ENCODE measurements at regions not wholly inside any gene's neighbourhood (a gene's known extent, or its start where the extent isn't known, plus 50 kb on each side); places are given as distances from the start of the nearest gene placed in this dataset.
A peak's percentile ranks its signal among the peaks of the same experiment; 100 is the strongest.

DNA sequence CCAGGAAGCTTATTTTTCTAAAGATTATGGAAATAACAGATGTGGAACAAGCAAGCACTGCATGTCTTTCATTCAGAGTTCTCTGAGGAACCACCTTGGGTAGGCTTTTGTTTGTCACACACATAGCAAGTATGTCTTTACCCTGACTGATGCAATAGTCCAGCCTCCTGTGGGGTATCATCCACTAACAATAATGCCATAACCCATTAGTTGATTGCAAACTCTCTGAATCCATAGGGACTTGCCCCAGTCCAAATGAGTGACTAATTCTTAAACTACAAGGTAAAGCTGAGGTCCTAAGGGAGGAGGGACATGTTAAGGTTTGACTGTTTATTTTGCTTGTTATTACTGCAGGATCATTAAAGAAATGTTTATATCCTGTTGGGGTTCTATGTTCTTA lies 151.4 kb upstream of the PRPS1L1 start:
- TF ChIP-seq, protein P1, sequence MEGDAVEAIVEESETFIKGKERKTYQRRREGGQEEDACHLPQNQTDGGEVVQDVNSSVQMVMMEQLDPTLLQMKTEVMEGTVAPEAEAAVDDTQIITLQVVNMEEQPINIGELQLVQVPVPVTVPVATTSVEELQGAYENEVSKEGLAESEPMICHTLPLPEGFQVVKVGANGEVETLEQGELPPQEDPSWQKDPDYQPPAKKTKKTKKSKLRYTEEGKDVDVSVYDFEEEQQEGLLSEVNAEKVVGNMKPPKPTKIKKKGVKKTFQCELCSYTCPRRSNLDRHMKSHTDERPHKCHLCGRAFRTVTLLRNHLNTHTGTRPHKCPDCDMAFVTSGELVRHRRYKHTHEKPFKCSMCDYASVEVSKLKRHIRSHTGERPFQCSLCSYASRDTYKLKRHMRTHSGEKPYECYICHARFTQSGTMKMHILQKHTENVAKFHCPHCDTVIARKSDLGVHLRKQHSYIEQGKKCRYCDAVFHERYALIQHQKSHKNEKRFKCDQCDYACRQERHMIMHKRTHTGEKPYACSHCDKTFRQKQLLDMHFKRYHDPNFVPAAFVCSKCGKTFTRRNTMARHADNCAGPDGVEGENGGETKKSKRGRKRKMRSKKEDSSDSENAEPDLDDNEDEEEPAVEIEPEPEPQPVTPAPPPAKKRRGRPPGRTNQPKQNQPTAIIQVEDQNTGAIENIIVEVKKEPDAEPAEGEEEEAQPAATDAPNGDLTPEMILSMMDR (IDR thresholded peaks at IDR 0.05; ENCODE audit: low read depth, low read length, missing control alignments), result no peak
- DNase-seq, result peak; percentile 4
- Histone ChIP-seq H3K27me3 (replicated peaks) (no peaks in the 10 kb centered on the region), H3K4me3 (ENCODE audit: low read depth, low read length) (no peak overlapping the region), H3K27ac (no peak overlapping the region), H3K36me3 (replicated peaks) (no peaks in the 10 kb centered on the region)
- in situ Hi-C loops (cut with HindIII; ENCODE audit: low pct_ligation_motif_present, low sequenced_read_pairs), result no loop called here

DNA sequence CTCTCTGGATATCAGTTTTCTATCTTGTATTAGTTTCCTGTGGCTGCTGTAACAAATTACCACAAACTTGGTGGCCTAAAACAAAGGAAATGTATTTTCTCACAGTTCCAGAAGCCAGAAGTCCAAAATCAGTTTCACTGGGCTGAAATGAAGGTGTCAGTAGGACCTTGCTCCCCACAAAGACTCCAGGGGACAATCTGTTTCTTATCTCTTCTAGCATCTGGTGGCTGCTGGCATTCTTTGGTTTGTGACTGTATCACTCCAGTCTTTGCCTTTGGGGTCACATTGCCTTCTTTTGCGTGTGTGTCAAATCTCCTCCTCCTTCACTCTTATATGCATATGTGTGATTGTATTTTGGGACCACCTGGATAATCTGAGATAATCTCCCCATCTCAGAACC lies 153.0 kb upstream of the PRPS1L1 start:
- in situ Hi-C loops (cut with HindIII; ENCODE audit: low pct_ligation_motif_present, low sequenced_read_pairs), result no loop called here
- no peak overlapping the region for H3K27ac ChIP-seq
- DNase-seq, result no peak
- no peaks in the 10 kb centered on the region for H3K27me3 ChIP-seq (replicated peaks)
- TF ChIP-seq, protein P1 (IDR thresholded peaks at IDR 0.05; ENCODE audit: low read depth, low read length, missing control alignments), result no peak
- no peak overlapping the region for H3K4me3 ChIP-seq (ENCODE audit: low read depth, low read length)
- H3K36me3 ChIP-seq (replicated peaks), result no peaks in the 10 kb centered on the region

- Histone ChIP-seq H3K27me3 (replicated peaks) (no peaks in the 10 kb centered on the region), H3K27ac (no peak overlapping the region), H3K4me3 (ENCODE audit: low read depth, low read length) (no peak overlapping the region), H3K36me3 (replicated peaks) (no peaks in the 10 kb centered on the region)
- DNase-seq, result no peak
- in situ Hi-C loops (cut with HindIII; ENCODE audit: low pct_ligation_motif_present, low sequenced_read_pairs), result no loop called here
- TF ChIP-seq, protein P1 (IDR thresholded peaks at IDR 0.05; ENCODE audit: low read depth, low read length, missing control alignments), result no peak
Measured at GRCh38 chr7:18189500-18190126, 162.0 kb upstream of the PRPS1L1 start.

DNA sequence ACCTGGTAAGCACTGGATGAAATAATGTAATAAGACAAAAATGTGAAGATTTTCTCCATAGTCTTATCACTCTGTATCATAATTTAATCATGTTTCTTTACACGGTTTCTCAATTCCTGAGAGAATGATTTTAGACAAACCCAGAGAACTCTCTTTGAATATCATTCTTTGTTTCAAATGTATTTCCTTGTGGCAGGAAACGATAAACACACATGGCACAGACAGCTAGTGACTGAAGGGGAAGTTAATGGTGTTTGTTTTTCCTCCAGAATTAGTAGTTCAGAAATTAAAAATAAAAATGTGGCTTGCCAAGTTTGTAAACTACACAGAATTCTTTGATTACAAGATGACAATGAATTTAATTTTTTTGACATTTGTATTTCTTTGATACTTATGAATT lies 163.7 kb upstream of the PRPS1L1 start:
- no peaks in the 10 kb centered on the region for H3K36me3 ChIP-seq (replicated peaks)
- TF ChIP-seq, protein P1 (IDR thresholded peaks at IDR 0.05; ENCODE audit: low read depth, low read length, missing control alignments), result no peak
- no peak for DNase-seq
- in situ Hi-C loops (cut with HindIII; ENCODE audit: low pct_ligation_motif_present, low sequenced_read_pairs), result no loop called here
- no peaks in the 10 kb centered on the region for H3K27me3 ChIP-seq (replicated peaks)
- H3K27ac ChIP-seq, result no peak overlapping the region
- no peak overlapping the region for H3K4me3 ChIP-seq (ENCODE audit: low read depth, low read length)

DNA sequence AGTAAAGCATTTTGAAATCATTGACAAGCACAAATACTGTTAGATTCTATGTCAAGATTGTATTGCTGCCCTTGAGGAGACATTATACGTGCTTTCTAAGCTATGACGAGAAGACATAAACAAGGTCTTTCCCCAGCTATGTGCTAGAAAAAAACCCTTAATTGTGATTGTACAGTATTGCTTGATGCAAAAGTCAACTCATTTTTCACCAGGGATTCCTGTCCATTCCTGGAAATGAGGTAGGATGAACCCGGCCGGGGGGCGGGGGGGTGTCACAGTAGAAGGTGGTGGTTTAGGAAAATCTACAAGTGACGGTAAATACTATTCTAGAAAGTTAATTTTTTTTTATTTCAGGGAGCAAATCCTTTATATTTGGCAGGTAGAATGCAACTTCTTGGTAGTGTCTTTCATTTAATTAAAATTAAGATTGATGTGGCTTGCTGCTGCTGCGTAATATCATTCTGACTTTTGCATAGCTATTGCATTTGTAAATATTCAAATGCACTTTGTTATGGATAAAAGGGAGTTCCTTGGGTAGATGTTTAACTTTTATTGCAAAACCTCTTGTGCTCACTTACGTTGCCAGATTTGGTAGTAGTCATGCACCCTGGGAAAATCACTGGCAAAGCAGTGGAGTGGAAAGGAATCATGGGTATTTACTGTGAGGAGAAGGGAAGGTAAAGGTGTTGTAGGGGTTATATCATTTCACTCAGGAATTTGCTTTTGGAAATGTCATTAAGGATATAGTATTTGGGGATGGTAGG lies 164.4 kb upstream of the PRPS1L1 start:
- Histone ChIP-seq H3K27me3 (replicated peaks) (no peaks in the 10 kb centered on the region), H3K27ac (no peak overlapping the region), H3K36me3 (replicated peaks) (no peaks in the 10 kb centered on the region), H3K4me3 (ENCODE audit: low read depth, low read length) (no peak overlapping the region)
- TF ChIP-seq, protein P1 (IDR thresholded peaks at IDR 0.05; ENCODE audit: low read depth, low read length, missing control alignments), result no peak
- in situ Hi-C loops (cut with HindIII; ENCODE audit: low pct_ligation_motif_present, low sequenced_read_pairs), result no loop called here
- no peak for DNase-seq
